Breast epithelium (tissue), 3 donors: ENCODE measurements at regions not wholly inside any gene's neighbourhood (a gene's known extent, or its start where the extent isn't known, plus 50 kb on each side); places are given as distances from the start of the nearest gene placed in this dataset.

Experiments used
- POLR2A ChIP-seq: fragments of 450-650 bp; IDR thresholded peaks from one replicate; pipeline ENCODE4 v1.6.1; 2016; ENCODE audit warnings: antibody characterized with exemption, mild to moderate bottlenecking, moderate library complexity
- POLR2AphosphoS5 ChIP-seq, 3 donors: sonication (generic); formaldehyde crosslinking; IDR thresholded peaks; one replicate each; pipeline ENCODE4 v1.6.1; 2017; ENCODE audit warnings: antibody characterized with exemption in 3 of 3
- TF ChIP-seq, protein P1 (sequence below), 3 donors: fragments of 450-650 bp; IDR thresholded peaks; one replicate each; pipeline ENCODE4 v1.5.1; 2016 to 2017; ENCODE audit warnings: antibody characterized with exemption in 3 of 3, mild to moderate bottlenecking in 3 of 3, moderate library complexity in 3 of 3

GRCh38 chr3:146313031-146313745, 62.3 kb upstream of the PLSCR4 start:
- TF ChIP-seq, protein P1, sequence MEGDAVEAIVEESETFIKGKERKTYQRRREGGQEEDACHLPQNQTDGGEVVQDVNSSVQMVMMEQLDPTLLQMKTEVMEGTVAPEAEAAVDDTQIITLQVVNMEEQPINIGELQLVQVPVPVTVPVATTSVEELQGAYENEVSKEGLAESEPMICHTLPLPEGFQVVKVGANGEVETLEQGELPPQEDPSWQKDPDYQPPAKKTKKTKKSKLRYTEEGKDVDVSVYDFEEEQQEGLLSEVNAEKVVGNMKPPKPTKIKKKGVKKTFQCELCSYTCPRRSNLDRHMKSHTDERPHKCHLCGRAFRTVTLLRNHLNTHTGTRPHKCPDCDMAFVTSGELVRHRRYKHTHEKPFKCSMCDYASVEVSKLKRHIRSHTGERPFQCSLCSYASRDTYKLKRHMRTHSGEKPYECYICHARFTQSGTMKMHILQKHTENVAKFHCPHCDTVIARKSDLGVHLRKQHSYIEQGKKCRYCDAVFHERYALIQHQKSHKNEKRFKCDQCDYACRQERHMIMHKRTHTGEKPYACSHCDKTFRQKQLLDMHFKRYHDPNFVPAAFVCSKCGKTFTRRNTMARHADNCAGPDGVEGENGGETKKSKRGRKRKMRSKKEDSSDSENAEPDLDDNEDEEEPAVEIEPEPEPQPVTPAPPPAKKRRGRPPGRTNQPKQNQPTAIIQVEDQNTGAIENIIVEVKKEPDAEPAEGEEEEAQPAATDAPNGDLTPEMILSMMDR (IDR thresholded peaks at IDR 0.05): no peak
- no peak for TF ChIP-seq POLR2AphosphoS5 (IDR thresholded peaks at IDR 0.05)
- no peak for TF ChIP-seq POLR2A
